ENCODE measurements at regions not wholly inside any gene's neighbourhood (a gene's known extent, or its start where the extent isn't known, plus 50 kb on each side); places are given as distances from the start of the nearest gene placed in this dataset.
A peak's percentile ranks its signal among the peaks of the same experiment; 100 is the strongest.
"Not testable (repeated sequence)": the region's sequence is repeated elsewhere in the genome, so short reads cannot be mapped to it uniquely, and the experiment has no call there.

- DNase-seq; intact Hi-C loops (cut with DNase I); H3K4me3 ChIP-seq; H3K27ac ChIP-seq; ATAC-seq; H3K4me1 ChIP-seq; H3K27me3 ChIP-seq (ENCODE audit: low read depth); H3K9me3 ChIP-seq; H3K36me3 ChIP-seq: not testable (repeated sequence)
Observed at GRCh38 chr10:46720811-46721518, 142.0 kb downstream of the SYT15 start.

GRCh38 chr10:46724258-46724657 lies 145.3 kb downstream of the SYT15 start:
- H3K27me3 ChIP-seq (ENCODE audit: low read depth); H3K27ac ChIP-seq; H3K4me1 ChIP-seq; ATAC-seq; H3K4me3 ChIP-seq; H3K36me3 ChIP-seq; DNase-seq; intact Hi-C loops (cut with DNase I); H3K9me3 ChIP-seq: not testable (repeated sequence)

GRCh38 chr10:46728359-46728758 lies 149.4 kb downstream of the SYT15 start:
- not testable (repeated sequence) for H3K9me3 ChIP-seq

GRCh38 chr10:46730729-46731128 lies 151.8 kb downstream of the SYT15 start:
- intact Hi-C loops (cut with DNase I); H3K4me3 ChIP-seq; H3K27ac ChIP-seq; H3K4me1 ChIP-seq; H3K27me3 ChIP-seq (ENCODE audit: low read depth); H3K36me3 ChIP-seq; DNase-seq; H3K9me3 ChIP-seq; ATAC-seq: not testable (repeated sequence)

More at GRCh38 chr10:46728359-46728758, 149.4 kb downstream of the SYT15 start:
- DNase-seq; H3K27ac ChIP-seq; intact Hi-C loops (cut with DNase I); H3K4me1 ChIP-seq; H3K36me3 ChIP-seq; H3K27me3 ChIP-seq (ENCODE audit: low read depth); H3K4me3 ChIP-seq; ATAC-seq: not testable (repeated sequence)

- ATAC-seq; H3K27me3 ChIP-seq (ENCODE audit: low read depth); H3K4me3 ChIP-seq; H3K4me1 ChIP-seq; intact Hi-C loops (cut with DNase I); DNase-seq; H3K9me3 ChIP-seq; H3K36me3 ChIP-seq; H3K27ac ChIP-seq: not testable (repeated sequence)
Observed at GRCh38 chr10:46733635-46734261, 154.8 kb downstream of the SYT15 start.

GRCh38 chr10:46734262-46734642 lies 155.3 kb downstream of the SYT15 start:
- H3K9me3 ChIP-seq; H3K4me1 ChIP-seq; H3K36me3 ChIP-seq; ATAC-seq; H3K4me3 ChIP-seq; H3K27me3 ChIP-seq (ENCODE audit: low read depth); H3K27ac ChIP-seq; DNase-seq; intact Hi-C loops (cut with DNase I): not testable (repeated sequence)

GRCh38 chr10:46739919-46740318 lies 161.0 kb downstream of the SYT15 start:
- H3K27me3 ChIP-seq (ENCODE audit: low read depth); H3K4me1 ChIP-seq; DNase-seq; intact Hi-C loops (cut with DNase I); H3K36me3 ChIP-seq; H3K9me3 ChIP-seq; H3K27ac ChIP-seq; H3K4me3 ChIP-seq: not testable (repeated sequence)
- peak in 1 of 2 donors; percentile 25 for ATAC-seq

GRCh38 chr10:46740368-46740767 lies 161.4 kb downstream of the SYT15 start:
- H3K36me3 ChIP-seq; ATAC-seq; H3K4me1 ChIP-seq; H3K27ac ChIP-seq; H3K4me3 ChIP-seq; H3K9me3 ChIP-seq; intact Hi-C loops (cut with DNase I); H3K27me3 ChIP-seq (ENCODE audit: low read depth); DNase-seq: not testable (repeated sequence)

- H3K27ac ChIP-seq; intact Hi-C loops (cut with DNase I); DNase-seq; H3K9me3 ChIP-seq; ATAC-seq; H3K36me3 ChIP-seq; H3K27me3 ChIP-seq (ENCODE audit: low read depth); H3K4me1 ChIP-seq; H3K4me3 ChIP-seq: not testable (repeated sequence)
Observed at GRCh38 chr10:46749003-46749402, 162.2 kb upstream of the PTPN20 start.

- not testable (repeated sequence) for H3K4me3 ChIP-seq, DNase-seq
- ATAC-seq, result peak; percentile 39 to 44
Observed at GRCh38 chr10:46749470-46749869, 161.8 kb upstream of the PTPN20 start.

GRCh38 chr10:46753763-46754162 lies 157.5 kb upstream of the PTPN20 start:
- H3K27me3 ChIP-seq (ENCODE audit: low read depth); H3K4me1 ChIP-seq; H3K27ac ChIP-seq; H3K4me3 ChIP-seq; H3K36me3 ChIP-seq; intact Hi-C loops (cut with DNase I); H3K9me3 ChIP-seq; DNase-seq: not testable (repeated sequence)
- peak in 1 of 2 donors; percentile 30 for ATAC-seq

More at GRCh38 chr10:46749470-46749869, 161.8 kb upstream of the PTPN20 start:
- H3K27ac ChIP-seq; H3K4me1 ChIP-seq; H3K27me3 ChIP-seq (ENCODE audit: low read depth); H3K9me3 ChIP-seq; intact Hi-C loops (cut with DNase I); H3K36me3 ChIP-seq: not testable (repeated sequence)

GRCh38 chr10:46761471-46761870 lies 149.8 kb upstream of the PTPN20 start:
- H3K9me3 ChIP-seq; H3K4me3 ChIP-seq; ATAC-seq; DNase-seq; H3K27me3 ChIP-seq (ENCODE audit: low read depth); intact Hi-C loops (cut with DNase I); H3K27ac ChIP-seq; H3K4me1 ChIP-seq; H3K36me3 ChIP-seq: not testable (repeated sequence)

GRCh38 chr10:46768515-46769291 lies 142.5 kb upstream of the PTPN20 start:
- H3K4me3 ChIP-seq; ATAC-seq; H3K27ac ChIP-seq; H3K4me1 ChIP-seq; H3K36me3 ChIP-seq; DNase-seq; H3K27me3 ChIP-seq (ENCODE audit: low read depth); intact Hi-C loops (cut with DNase I); H3K9me3 ChIP-seq: not testable (repeated sequence)
